SK-N-SH (cell line): ENCODE measurements at regions not wholly inside any gene's neighbourhood (a gene's known extent, or its start where the extent isn't known, plus 50 kb on each side); places are given as distances from the start of the nearest gene placed in this dataset.

ENCODE experiments used
- CTCF ChIA-PET: fragments of 300-600, 350-600 bp; formaldehyde crosslinking; extraction: SDS; loops from one replicate; lab custom pipeline; 2021; lab: Yijun Ruan, JAX
- POLR2A ChIA-PET: fragments of 350-600 bp; sonication (Branson Sonifier 250); formaldehyde crosslinking; extraction: SDS; loops from one replicate; lab custom pipeline; 2020; ENCODE audit warnings: antibody characterized with exemption, inconsistent platforms; lab: Yijun Ruan, JAX
- DNase-seq: peaks from one replicate; pipeline ENCODE4 v3.0.0; 2012
- H2AFZ ChIP-seq: fragments of 200-600 bp; sonication (generic); 2 replicates; pipeline ENCODE4 v1.8.1; 2016; ENCODE audit warnings: antibody characterized with exemption, mild to moderate bottlenecking, low read depth
- H3F3A ChIP-seq: fragments of 200-600 bp; sonication (generic); replicated peaks from 2 replicates; pipeline ENCODE3; 2016; ENCODE audit warnings: antibody characterized with exemption, mild to moderate bottlenecking; ENCODE audit not compliant: insufficient read depth
- H3K27ac ChIP-seq, 2 experiments: fragments of 200-500 bp in 1 of 2; fragments of 200-600 bp in 1 of 2; sonication (Bioruptor generic) in 1 of 2; sonication (generic), shearing (Covaris generic) in 1 of 2; 2 replicates each; pipeline versions ENCODE4 v1.5.1 to v1.6.1; 2014 to 2016; ENCODE audit warnings: low read depth in 2 of 2, inconsistent platforms in 1 of 2, low read length in 1 of 2, mild to moderate bottlenecking in 1 of 2, mixed read lengths in 1 of 2
- H3K27me3 ChIP-seq: fragments of 200-600 bp; sonication (generic), shearing (Covaris generic); 2 replicates; pipeline ENCODE4 v1.6.1; 2016; ENCODE audit warnings: mixed run types; ENCODE audit not compliant: insufficient read depth
- H3K36me3 ChIP-seq, 2 experiments: fragments of 200-500 bp in 1 of 2; fragments of 200-600 bp in 1 of 2; sonication (Bioruptor generic) in 1 of 2; sonication (generic) in 1 of 2; replicated peaks in 1 of 2; 2 replicates each; pipeline versions ENCODE3 to v1.5.1; 2014 to 2016; ENCODE audit warnings: low read length in 1 of 2, mild to moderate bottlenecking in 1 of 2; ENCODE audit not compliant: insufficient read depth in 2 of 2, control insufficient read depth in 1 of 2
- H3K4me1 ChIP-seq, 2 experiments: fragments of 200-500 bp in 1 of 2; fragments of 200-600 bp in 1 of 2; sonication (Bioruptor generic) in 1 of 2; sonication (generic), shearing (Covaris generic) in 1 of 2; 2 replicates each; pipeline versions ENCODE4 v1.5.1 to v1.6.1; 2014 to 2016; ENCODE audit warnings: low read depth in 1 of 2, low read length in 1 of 2, mixed run types in 1 of 2; ENCODE audit not compliant: insufficient read depth in 2 of 2, control insufficient read depth in 1 of 2
- H3K4me2 ChIP-seq: fragments of 200-600 bp; sonication (generic), shearing (Covaris generic); 2 replicates; pipeline ENCODE4 v1.6.1; 2017; ENCODE audit warnings: mixed run types
- H3K4me3 ChIP-seq, 2 experiments: fragments of 200-500 bp in 1 of 2; fragments of 200-600 bp in 1 of 2; sonication (Bioruptor generic) in 1 of 2; sonication (generic), shearing (Covaris generic) in 1 of 2; 2 replicates each; pipeline versions ENCODE4 v1.5.1 to v1.8.1; 2014 to 2016; ENCODE audit warnings: low read depth in 2 of 2, inconsistent platforms in 1 of 2, low read length in 1 of 2, mild to moderate bottlenecking in 1 of 2, mixed read lengths in 1 of 2, moderate library complexity in 1 of 2
- H3K79me2 ChIP-seq: fragments of 200-600 bp; sonication (generic); 2 replicates; pipeline ENCODE4 v1.8.1; 2017; ENCODE audit warnings: mild to moderate bottlenecking; ENCODE audit not compliant: insufficient read depth
- H3K9ac ChIP-seq: fragments of 200-600 bp; sonication (generic); 2 replicates; pipeline ENCODE4 v1.6.1; 2017; ENCODE audit warnings: mixed run types
- H3K9me2 ChIP-seq: fragments of 200-600 bp; sonication (generic); 2 replicates; pipeline ENCODE4 v1.6.1; 2017; ENCODE audit warnings: mixed run types
- H3K9me3 ChIP-seq: fragments of 200-600 bp; sonication (generic); 2 replicates; pipeline ENCODE4 v1.6.1; 2017; ENCODE audit warnings: mixed run types, mild to moderate bottlenecking, moderate library complexity
- H4K20me1 ChIP-seq: fragments of 200-600 bp; sonication (generic); 2 replicates; pipeline ENCODE4 v1.6.1; 2017; ENCODE audit warnings: mild to moderate bottlenecking, mixed run types; ENCODE audit not compliant: insufficient read depth
- CHD2 ChIP-seq: fragments of 150-350 bp; IDR thresholded peaks from 2 replicates; pipeline ENCODE4 v1.6.1; 2018; ENCODE audit warnings: low read length; ENCODE audit not compliant: partially characterized antibody
- FOSL2 ChIP-seq: IDR thresholded peaks from 2 replicates; pipeline ENCODE4 v1.4.0; 2012; ENCODE audit warnings: low read depth, mild to moderate bottlenecking, moderate library complexity, borderline replicate concordance
- FOXJ3 ChIP-seq: sonication (generic); formaldehyde crosslinking; IDR thresholded peaks from 2 replicates; pipeline ENCODE4 v1.5.1; 2020; ENCODE audit warnings: mild to moderate bottlenecking, missing genetic modification reagents
- GATA2 ChIP-seq: sonication (generic); formaldehyde crosslinking; IDR thresholded peaks from 2 replicates; pipeline ENCODE4 v1.5.0; 2020; ENCODE audit warnings: mild to moderate bottlenecking, missing genetic modification reagents
- MXI1 ChIP-seq: IDR thresholded peaks from 2 replicates; pipeline ENCODE4 v1.6.1; 2012; ENCODE audit warnings: mild to moderate bottlenecking, low read depth, low read length, improper control_type of control experiment
- NFIC ChIP-seq: IDR thresholded peaks from 2 replicates; pipeline ENCODE4 v1.4.0; 2012; ENCODE audit warnings: borderline replicate concordance
- NRF1 ChIP-seq: IDR thresholded peaks from 2 replicates; pipeline ENCODE4 v1.6.1; 2012; ENCODE audit warnings: low read depth, mild to moderate bottlenecking, low read length
- POLR2AphosphoS5 ChIP-seq: IDR thresholded peaks from 2 replicates; pipeline ENCODE4 v1.6.1; 2012; ENCODE audit warnings: low read depth, low read length
- RFX5 ChIP-seq: IDR thresholded peaks from 2 replicates; pipeline ENCODE4 v1.6.1; 2012; ENCODE audit warnings: mild to moderate bottlenecking, improper control_type of control experiment, low read length
- RXRA ChIP-seq: IDR thresholded peaks from 2 replicates; pipeline ENCODE4 v1.4.0; 2012; ENCODE audit warnings: low read depth, mild to moderate bottlenecking, borderline replicate concordance
- SIN3A ChIP-seq: IDR thresholded peaks from 2 replicates; pipeline ENCODE4 v1.6.1; 2012; ENCODE audit warnings: low read depth, mild to moderate bottlenecking, low read length, moderate library complexity, borderline replicate concordance
- SMC3 ChIP-seq: IDR thresholded peaks from 2 replicates; pipeline ENCODE4 v1.6.1; 2012; ENCODE audit warnings: low read depth, low read length, improper control_type of control experiment
- TCF12 ChIP-seq: IDR thresholded peaks from 2 replicates; pipeline ENCODE4 v1.4.0; 2012
- TEAD4 ChIP-seq: IDR thresholded peaks from 2 replicates; pipeline ENCODE4 v1.4.0; 2012; ENCODE audit warnings: mild to moderate bottlenecking, borderline replicate concordance; ENCODE audit not compliant: insufficient read depth
- YY1 ChIP-seq: IDR thresholded peaks from 2 replicates; pipeline ENCODE4 v1.4.0; 2012; ENCODE audit warnings: low read depth, mild to moderate bottlenecking
- WGBS: methylation state at CpG from one replicate; pipeline ENCODE4 v1.1.6; 2017; ENCODE audit warnings: low lambda C conversion rate; 5-methylcytosine and 5-hydroxymethylcytosine counted together
- TF ChIP-seq, protein P1 (sequence below): IDR thresholded peaks from 2 replicates; pipeline ENCODE4 v1.6.1; 2012; ENCODE audit warnings: mild to moderate bottlenecking, low read depth, low read length, moderate library complexity
- TF ChIP-seq, protein P2 (sequence below): IDR thresholded peaks from 2 replicates; pipeline ENCODE4 v1.4.0; 2012; ENCODE audit warnings: low read depth, borderline replicate concordance
- TF ChIP-seq, protein P3 (sequence below): fragments of 150-350 bp; IDR thresholded peaks from 2 replicates; pipeline ENCODE4 v1.6.1; 2016; ENCODE audit warnings: mild to moderate bottlenecking, low read depth, low read length

DNA sequence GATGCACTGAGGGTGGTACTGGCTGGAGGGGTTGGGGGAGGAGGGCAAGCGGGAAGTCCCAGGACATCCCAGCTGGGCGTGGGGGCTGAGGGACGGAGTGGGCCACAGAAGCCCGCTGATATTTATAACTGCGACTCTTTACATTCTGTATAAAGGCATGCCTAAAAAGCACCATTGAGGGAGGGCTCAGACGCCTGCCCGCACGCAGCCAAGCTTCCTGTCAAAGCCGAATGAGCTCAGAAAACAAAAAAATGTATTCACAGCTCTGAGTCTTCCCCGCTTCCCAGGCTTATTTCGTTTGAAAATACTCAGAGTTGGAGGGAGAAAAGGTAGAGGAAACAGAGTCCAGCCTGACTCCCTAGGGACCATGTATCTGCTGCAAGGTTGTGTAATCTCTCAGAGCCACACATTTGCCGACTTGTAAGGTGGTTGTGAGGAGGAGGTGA is 170.1 kb upstream of the HAAO start:
- WGBS: 92% methylated on average over 12 of the region's 12 CpGs
- H2AFZ ChIP-seq: no peak overlapping the region
- H3K4me1 ChIP-seq: peaks cover 19 to 27% of the 10 kb centered on the region in 2 experiments; a peak in 3 of 4 replicates
- H3F3A ChIP-seq: peaks cover 14% of the 10 kb centered on the region
- POLR2A ChIA-PET: no interaction called here
- no peak for TF ChIP-seq RXRA
- TF ChIP-seq FOXJ3 (CRISPR knock-in tag): no peak
- no peaks in the 10 kb centered on the region for H3K9me3 ChIP-seq
- H3K36me3 ChIP-seq: no peaks in the 10 kb centered on the region
- no peak overlapping the region for H3K4me3 ChIP-seq
- H4K20me1 ChIP-seq: no peaks in the 10 kb centered on the region
- no peaks in the 10 kb centered on the region for H3K79me2 ChIP-seq
- H3K9ac ChIP-seq: no peak overlapping the region
- H3K9me2 ChIP-seq: no peaks in the 10 kb centered on the region
- CTCF ChIA-PET: interaction anchor here (0.5 to 6.0 kb wide), 5 partner anchors 14 to 267 kb away, joined by 3 to 54 read pairs (median 6); no protein-coding TSS in a partner anchor
- no peaks in the 10 kb centered on the region for H3K27me3 ChIP-seq
- H3K27ac ChIP-seq: no peak overlapping the region
- no peak for DNase-seq
- H3K4me2 ChIP-seq: no peak overlapping the region

DNA sequence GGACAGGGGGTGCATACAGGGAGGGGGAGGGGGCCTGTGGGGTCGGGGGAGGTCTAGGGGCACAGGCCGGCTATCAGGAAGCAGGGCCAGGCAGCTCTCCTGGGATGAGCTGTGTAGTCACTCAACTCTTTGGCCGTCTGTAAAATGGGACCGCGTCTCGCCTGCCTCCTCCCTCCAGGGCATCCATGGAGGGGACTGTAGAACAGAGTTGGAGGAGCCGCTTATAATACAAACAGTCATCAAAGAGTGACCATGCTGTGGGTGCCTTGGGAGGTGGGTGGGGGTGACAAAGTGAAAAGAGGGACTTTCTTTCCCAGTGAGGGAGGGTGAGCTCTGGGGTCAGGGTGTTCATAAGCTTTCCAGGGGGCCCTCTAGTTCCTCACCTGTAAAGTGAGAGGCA is 169.6 kb upstream of the HAAO start:
- Histone ChIP-seq H3K79me2 (no peaks in the 10 kb centered on the region), H3K4me3 (no peak overlapping the region), H3K27ac (no peak overlapping the region), H3K4me2 (no peak overlapping the region), H3K36me3 (no peaks in the 10 kb centered on the region), H2AFZ (no peak overlapping the region), H3K27me3 (no peaks in the 10 kb centered on the region), H3K9ac (no peak overlapping the region), H3K9me2 (no peaks in the 10 kb centered on the region), H4K20me1 (no peaks in the 10 kb centered on the region), H3K4me1 (peaks cover 17 to 23% of the 10 kb centered on the region in 2 experiments; a peak in 3 of 4 replicates), H3K9me3 (no peaks in the 10 kb centered on the region), H3F3A (peaks cover 11% of the 10 kb centered on the region)
- TF ChIP-seq MXI1: no peak
- TF ChIP-seq, protein P1, sequence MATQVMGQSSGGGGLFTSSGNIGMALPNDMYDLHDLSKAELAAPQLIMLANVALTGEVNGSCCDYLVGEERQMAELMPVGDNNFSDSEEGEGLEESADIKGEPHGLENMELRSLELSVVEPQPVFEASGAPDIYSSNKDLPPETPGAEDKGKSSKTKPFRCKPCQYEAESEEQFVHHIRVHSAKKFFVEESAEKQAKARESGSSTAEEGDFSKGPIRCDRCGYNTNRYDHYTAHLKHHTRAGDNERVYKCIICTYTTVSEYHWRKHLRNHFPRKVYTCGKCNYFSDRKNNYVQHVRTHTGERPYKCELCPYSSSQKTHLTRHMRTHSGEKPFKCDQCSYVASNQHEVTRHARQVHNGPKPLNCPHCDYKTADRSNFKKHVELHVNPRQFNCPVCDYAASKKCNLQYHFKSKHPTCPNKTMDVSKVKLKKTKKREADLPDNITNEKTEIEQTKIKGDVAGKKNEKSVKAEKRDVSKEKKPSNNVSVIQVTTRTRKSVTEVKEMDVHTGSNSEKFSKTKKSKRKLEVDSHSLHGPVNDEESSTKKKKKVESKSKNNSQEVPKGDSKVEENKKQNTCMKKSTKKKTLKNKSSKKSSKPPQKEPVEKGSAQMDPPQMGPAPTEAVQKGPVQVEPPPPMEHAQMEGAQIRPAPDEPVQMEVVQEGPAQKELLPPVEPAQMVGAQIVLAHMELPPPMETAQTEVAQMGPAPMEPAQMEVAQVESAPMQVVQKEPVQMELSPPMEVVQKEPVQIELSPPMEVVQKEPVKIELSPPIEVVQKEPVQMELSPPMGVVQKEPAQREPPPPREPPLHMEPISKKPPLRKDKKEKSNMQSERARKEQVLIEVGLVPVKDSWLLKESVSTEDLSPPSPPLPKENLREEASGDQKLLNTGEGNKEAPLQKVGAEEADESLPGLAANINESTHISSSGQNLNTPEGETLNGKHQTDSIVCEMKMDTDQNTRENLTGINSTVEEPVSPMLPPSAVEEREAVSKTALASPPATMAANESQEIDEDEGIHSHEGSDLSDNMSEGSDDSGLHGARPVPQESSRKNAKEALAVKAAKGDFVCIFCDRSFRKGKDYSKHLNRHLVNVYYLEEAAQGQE: no peak
- TF ChIP-seq POLR2AphosphoS5: no peak
- TF ChIP-seq NFIC: no peak
- no peak for TF ChIP-seq NRF1
- no peak for TF ChIP-seq TEAD4
- no peak for TF ChIP-seq RFX5
- no peak for TF ChIP-seq CHD2
- TF ChIP-seq RXRA: no peak
- no peak for TF ChIP-seq GATA2
- TF ChIP-seq TCF12: no peak
- TF ChIP-seq FOSL2: no peak
- TF ChIP-seq SMC3: no peak
- TF ChIP-seq SIN3A: no peak
- TF ChIP-seq, protein P2, sequence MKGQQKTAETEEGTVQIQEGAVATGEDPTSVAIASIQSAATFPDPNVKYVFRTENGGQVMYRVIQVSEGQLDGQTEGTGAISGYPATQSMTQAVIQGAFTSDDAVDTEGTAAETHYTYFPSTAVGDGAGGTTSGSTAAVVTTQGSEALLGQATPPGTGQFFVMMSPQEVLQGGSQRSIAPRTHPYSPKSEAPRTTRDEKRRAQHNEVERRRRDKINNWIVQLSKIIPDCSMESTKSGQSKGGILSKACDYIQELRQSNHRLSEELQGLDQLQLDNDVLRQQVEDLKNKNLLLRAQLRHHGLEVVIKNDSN: no peak
- TF ChIP-seq, protein P3, sequence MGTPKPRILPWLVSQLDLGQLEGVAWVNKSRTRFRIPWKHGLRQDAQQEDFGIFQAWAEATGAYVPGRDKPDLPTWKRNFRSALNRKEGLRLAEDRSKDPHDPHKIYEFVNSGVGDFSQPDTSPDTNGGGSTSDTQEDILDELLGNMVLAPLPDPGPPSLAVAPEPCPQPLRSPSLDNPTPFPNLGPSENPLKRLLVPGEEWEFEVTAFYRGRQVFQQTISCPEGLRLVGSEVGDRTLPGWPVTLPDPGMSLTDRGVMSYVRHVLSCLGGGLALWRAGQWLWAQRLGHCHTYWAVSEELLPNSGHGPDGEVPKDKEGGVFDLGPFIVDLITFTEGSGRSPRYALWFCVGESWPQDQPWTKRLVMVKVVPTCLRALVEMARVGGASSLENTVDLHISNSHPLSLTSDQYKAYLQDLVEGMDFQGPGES: no peak
- TF ChIP-seq YY1: no peak
- WGBS: 93% methylated on average over 7 of the region's 7 CpGs
- CTCF ChIA-PET: interaction anchor here (0.5 to 6.0 kb wide), 6 partner anchors 14 to 267 kb away, joined by 3 to 54 read pairs (median 5); no protein-coding TSS in a partner anchor
- no peak for DNase-seq
- POLR2A ChIA-PET: no interaction called here
